CD4-positive, alpha-beta T cell treated with Interleukin-10 for 1 hour (primary cell): ENCODE measurements at regions not wholly inside any gene's neighbourhood (a gene's known extent, or its start where the extent isn't known, plus 50 kb on each side); places are given as distances from the start of the nearest gene placed in this dataset.

Source experiments
- DNase-seq: peaks from one replicate; pipeline ENCODE4 v3.0.0-alpha.2; 2020

DNA sequence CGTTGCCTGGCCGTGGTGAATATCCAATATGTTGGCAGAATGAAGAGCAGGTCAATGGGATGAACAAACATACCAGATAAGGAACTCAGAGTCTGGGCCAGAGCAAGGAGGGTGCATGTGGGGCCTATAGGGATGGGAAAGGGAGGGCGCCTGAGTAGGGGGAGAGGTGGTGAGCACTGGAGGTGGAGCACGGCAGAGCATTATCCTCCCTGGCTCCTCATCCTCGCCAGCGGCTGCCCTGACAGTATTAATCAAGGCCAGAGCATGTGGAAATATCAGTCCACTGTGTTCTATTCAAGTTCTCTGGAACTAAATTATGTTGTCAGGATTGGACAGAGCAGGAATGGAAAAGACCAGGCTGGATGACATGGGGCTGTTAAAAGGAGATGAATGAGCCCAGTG, 254.8 kb upstream of the ZMIZ1 start:
- DNase-seq, result no peak

DNA sequence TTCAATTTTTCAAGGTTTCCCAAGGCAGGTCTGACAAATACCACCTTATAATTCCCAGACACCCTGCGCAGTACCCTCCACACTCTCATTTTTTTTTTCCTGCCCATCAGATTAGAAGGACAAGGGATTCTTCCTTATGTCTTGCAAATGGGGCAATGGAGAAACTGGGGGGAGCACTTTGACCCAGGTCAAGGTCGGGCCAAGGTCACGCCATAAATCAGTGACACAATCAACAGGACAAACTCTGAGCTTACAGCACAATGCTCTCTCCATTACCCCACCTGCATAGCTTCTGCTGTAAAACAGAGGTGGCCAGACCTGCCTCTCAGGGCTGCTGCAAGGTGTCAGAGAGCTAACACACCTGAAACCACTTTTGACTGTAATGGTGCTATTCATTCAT, 254.4 kb upstream of the ZMIZ1 start:
- no peak for DNase-seq

DNA sequence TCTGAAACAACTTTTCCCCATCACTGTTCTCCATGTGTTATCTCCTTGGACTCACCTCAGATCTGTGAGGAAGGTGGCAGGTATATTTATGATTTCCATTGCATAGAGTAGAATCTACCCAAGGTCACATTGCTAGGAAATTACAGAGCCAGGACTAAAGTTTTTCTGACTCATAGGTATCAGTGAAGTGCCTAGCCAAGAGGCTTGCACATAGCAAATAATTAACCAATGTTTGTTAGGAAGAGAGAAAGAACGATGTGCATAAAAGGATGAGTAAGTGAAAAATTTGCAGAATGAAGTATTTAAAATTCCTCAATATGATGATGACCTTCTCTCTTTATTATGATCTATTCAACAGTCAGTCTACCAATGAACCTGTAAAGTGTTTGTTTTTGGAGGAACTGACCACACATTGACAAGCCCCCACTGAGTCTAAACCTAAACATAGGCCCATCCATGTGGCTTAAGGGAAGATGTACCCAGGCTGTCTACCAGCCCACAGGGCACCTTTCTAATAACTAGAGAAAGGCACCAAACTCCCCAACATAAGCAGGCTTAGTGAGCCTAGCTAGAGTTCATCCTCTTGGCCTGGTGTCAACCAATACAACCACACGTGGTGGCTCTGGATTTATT, 252.9 kb upstream of the ZMIZ1 start:
- no peak for DNase-seq

DNA sequence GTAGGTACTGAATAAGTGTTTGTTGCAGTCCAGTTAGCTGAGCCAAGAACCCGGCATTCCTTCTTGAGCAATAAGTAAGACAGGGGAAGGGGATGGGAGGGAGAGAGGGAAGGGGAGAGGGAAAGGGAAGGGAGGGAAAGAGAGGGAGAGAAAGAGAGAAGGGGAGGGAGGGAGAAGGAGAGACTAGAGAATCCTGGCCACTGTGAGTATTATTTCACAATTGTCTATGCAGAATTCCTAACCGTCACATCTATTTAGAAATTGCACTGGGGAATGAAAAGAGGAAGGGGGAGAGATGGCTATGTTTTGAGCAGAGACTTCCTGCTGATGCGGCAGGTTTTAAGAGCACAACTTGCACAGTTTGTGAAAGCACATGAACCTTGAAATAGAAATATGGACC, 251.4 kb upstream of the ZMIZ1 start:
- no peak for DNase-seq

DNA sequence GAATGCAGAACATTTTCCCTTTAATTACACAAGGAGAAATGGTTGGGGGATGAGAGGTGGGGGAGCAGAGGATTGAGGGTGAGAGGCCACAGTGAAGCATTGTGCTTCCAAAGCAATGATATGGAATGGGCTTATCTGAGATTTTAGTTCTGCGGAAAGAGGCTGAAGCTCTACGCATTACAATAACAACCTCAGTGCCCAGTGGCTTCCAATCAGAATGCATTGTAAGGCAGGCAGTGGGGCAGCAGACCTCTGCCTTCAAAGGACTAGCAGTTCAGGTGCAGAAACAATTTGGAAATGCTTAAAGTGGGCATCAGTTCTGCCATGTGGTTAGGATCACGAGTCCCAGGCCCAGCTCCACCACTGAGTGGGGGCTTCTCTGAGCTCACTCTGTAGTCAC, 251.0 kb upstream of the ZMIZ1 start:
- DNase-seq, result no peak

DNA sequence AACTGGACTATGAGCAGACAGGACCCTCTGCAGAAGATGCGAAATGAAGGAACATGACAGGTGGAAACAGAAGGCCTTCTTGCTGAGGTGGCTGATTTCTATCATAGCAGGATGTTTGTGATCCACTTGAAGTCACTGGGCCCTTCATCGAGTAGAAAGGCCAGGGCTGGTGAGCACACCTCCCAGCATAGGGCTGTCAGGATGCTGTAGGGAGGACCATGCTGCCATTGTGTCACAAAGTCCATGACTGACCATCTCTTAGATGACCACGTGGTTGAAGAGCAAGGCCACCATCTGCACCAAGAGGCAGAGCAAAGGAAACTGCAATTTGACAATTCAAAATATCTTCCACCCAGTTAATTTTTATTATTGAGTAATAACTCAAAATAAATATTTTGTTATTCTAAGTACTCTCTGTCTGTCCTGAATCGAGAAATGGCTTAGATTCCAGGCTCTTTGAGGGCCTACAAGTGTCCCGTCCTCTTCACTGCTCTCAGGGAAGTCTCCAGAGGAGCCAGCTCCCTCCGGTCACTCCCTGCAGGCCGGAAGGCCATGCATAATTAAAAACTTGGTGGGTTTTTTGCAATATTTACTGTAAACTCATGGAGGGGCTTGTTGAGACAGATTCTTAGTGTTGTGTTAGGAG, 249.3 kb upstream of the ZMIZ1 start:
- DNase-seq, result no peak

DNA sequence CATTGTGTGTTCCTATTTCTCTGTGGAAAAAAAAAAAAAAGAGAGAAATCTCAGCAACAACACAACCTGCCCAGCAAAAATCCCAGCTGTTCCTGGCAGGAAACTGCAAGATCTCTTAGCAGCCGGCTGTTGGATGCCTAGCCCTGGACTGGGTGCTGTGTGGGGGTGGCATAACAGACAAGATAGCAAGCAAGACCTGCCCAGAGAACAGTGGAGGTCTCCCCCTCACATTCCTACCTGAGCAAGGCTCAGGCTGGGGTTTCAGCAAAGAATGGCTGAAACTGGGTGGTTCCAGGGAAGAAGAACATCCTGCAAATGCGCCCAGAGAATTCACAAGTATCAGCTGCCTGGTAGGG, 248.8 kb upstream of the ZMIZ1 start:
- DNase-seq, result no peak

DNA sequence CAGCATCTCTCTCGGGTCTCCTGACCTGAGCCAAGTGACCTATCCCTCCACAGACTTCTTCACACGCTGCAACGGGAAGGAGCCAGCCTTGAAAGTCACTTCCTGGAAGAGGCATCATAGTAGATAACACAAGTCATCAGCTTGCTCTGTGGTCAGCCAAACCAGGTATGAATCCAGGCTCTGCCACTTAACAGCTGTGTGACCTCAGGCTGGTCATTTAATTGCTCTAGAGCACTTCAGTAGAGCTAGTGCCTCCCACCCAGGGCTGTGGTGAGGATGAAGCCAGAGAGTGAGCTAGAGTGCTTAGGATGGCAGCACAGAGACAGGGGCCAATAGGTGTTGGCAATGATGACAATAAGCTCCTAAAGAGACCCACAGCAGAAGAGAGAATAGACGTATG, 247.7 kb upstream of the ZMIZ1 start:
- no peak for DNase-seq

DNA sequence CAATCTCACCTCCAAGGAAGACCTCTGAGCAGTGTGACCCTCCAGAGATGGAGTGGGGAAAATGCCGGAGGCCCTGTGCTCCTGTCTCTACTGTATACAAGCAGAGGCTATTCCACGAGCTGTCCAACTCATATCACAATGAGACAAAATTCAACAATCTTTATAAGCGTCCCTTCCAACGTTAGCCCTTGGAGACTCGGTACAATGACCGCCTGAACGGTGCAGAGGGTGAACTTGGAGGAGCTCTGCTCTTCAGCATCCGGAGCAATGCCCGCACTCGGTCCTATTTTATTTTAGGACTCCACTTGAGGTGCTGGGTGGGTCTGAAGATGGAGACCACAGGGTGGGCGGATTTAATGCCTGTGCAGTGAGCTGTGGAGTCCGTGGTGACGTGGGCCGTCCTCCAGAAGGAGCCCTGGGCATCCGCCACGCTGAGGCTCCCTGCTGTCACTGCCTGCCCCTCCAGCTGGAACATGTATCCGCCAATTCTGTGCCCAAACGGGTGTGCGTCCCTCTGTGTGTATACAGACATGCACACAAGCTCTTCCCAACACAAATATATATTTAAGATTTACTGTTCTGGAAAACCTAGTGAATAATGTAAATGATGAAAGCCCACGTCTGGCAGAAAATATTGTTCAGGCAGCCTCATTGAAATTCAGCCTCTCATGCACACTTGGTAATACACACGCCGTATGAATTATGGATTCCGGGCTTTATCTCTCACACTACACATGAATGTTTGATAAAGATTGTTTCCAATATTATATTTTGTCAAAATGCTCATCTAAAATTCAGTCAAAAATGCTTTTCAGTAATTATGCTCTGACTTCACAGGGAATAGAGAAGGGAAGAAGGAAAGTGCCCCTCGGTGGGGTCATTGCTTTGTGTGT, 239.9 kb upstream of the ZMIZ1 start:
- DNase-seq, result no peak

DNA sequence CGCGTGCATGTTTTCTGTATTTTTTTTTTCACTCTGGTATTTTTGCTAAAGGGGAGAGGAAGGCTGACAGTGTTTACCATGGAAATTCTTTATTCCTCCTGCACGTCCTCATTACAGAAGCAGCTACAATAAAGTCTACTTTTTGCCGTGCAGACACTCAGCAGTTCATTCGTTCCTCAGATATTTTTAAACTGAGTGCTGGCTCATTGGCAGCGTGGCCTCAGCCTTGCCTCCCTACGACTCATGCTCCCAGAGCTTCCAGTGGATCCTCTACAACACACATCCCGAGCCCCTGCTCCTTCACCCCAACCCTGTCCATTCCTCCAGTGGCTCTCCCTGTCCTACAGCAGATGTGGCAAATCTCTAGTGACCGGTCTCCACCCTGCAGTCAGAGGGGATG, 239.2 kb upstream of the ZMIZ1 start:
- no peak for DNase-seq

DNA sequence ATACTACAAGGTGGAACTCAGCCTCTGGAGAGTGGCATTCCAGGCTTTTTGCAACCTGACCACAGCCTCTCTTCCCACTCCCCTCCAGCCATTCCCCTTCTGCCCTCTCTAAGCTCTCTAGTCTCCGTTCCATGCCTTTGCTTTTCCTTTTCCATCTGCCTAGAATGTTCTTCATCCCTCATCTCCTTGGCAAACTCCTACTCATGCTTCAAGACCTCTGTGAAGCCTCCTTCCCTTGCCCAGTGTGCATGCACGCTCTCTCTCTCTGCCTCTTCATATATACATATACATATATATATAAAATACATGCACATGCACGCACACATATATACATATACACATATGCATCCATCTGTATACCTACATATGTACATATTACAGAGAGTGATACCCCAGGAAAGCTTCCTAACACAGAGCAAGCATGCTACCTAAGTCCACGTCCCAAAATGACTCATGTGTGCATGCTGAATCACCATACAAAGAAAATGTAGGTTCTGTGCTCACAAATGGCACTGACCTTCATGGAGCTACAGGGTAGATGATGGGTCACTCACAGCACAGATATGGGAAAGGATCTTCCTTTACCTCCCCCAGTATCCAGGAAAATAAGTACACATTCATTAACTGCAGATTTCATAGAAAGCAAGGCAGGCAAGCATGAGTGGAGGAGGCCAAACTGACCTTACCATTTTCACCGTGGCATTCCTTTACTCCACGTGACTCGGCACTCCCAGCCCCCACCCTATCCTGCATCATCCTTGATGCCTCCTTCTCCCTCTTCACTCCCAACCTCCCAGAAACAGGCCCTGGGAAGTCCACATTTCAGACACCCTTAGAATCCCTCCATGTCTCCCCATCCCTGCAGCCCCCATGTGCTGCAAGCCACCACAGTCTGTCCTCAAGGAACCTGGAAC, 238.4 kb upstream of the ZMIZ1 start:
- no peak for DNase-seq

DNA sequence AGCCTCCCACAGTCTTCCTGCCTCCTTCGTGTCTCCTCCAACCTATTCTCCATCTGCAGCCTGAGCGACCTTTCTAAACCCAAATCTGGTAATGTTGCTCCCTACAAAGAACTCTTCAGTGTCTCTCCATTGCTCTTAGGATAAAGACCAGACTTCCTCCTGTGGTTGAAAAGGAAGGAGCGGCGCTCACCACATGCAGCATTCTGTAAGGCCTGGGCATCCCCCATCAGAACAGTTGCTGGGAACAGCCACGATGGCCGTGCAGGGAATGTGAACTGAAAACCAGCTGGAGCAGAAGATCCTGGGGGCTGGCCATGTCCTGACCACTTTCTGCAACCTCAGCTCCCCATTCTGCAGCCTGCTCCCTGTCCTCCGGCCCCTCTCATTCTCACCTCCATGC, 237.8 kb upstream of the ZMIZ1 start:
- no peak for DNase-seq

DNA sequence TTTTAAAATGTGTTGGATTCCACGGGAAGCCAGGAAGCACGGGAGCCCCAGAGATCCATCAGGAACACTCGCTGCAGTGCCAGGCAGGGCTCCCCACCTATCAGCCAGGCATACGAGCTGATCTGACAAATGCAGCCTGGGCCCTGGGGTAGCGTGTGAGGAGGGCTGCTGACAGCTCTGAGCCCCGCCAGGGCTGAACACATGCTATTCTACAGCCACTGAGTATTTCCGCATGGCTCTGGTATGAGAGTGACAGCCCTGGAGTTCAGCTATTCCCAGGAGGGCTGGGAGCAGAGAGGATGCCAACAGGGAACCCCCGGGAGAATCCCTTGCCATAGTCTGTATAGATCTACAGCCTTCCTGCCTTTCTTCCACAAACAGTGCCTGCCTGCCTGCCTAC, 237.3 kb upstream of the ZMIZ1 start:
- DNase-seq, result no peak

DNA sequence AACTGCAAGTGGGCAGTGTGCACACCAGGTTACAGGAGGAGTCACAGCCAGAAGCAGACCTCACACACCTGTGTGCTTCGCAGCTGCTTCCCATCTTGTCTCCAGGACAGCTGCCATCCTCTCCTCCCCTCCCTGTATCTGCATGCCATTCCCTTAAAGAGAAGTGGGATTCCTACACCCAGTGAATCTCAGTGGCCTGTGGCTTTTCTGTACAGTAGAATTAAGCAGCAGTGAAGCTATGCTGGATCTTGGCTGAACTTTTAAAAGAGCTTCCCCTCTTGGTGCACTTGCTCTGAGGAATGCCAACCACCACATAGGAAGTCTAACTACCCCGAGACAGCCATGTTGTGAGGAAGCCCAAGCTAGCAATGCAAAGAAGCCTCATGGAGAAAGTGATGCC, 236.5 kb upstream of the ZMIZ1 start:
- no peak for DNase-seq

DNA sequence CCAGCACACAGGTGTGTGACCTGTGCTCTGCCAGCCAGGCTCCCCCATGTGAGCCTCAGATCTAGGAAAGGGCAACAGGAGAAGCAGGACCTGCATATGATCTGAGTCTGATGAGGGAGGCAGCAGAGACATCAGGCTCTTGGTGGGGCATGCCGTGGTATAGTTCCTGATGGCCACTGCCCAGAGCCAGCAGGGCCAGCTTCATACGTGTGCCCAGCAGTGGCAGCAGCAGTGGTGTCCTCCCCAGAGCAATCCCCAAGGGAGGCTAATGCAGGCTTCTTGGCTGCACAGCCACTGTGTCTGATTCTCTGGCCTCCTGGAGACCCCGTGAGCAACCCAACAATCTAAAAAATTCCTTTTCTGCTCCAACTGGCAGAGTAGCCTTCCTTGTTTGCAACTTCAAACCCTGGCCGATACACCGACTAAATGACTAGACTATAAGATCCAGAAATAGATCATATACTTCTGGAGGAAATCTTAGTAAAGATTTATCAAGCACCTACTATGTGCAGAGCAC, 230.6 kb upstream of the ZMIZ1 start:
- DNase-seq, result no peak

DNA sequence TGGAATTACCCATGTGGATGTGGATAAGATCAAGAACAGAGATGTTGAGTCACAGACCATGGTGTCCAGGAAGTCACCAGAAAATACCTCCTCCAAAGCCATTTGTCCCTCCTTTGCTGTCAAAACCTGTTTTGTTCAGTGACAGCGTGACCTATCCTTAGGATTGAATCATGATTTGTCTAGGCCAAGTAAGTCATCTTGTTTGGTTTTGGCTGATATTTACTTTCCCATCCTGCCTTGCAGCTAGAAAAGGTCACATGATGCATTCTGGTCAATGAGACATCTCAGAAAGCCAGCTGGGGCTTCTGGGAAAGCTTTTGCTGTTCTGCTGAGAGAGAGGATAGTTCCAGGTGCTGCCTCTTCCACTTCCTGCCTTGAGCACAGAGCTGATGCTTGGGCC, 225.3 kb upstream of the ZMIZ1 start:
- no peak for DNase-seq

DNA sequence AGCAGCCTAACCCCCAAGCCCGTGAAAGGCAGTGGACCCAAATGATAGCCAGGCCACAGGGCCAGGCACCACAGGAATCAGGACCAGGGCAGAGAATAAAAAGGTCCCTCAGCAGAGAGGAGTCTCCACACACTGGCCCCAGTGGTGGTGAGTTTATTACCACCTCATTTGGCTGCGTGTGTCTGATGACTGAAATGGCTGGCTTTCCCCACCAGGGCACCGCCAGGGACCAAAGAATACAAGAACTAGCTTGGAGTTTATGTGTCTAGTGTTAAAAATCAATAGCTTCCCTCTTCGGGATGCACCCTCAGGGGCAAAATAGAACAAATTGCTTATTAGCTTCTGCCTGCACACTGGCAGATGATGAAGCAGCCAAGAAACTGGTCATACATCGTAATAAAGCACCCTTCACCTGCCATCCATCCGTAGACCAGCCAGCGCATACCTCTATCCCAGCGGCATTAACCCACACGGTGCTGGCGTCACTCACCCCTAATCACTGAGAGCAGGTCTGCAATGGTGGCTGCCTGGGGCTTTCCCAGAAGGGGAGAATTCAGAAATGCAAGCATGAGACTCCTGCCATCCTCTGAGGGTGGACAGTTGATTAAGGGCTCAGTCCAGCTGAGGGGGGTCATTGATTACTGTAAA, 223.7 kb upstream of the ZMIZ1 start:
- no peak for DNase-seq

DNA sequence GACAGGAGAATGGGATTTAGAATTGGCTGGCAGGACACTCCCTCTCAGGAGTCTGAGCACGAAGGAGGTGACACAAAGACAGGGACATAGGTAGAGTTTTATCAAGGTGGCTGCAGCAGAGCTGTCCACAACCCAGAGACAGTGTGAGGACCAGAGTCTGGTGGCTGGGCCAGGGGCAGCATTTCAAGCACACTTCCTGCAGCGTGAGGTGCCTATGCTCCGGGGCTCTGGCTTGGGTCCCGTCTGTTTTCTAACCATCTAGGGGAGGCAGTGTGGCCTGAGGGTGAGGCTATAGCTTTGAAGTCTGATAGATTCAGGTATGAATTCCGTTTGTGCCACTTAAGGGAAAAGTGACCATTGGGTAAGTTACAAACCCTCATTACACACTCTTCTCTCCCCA, 222.7 kb upstream of the ZMIZ1 start:
- DNase-seq, result no peak

DNA sequence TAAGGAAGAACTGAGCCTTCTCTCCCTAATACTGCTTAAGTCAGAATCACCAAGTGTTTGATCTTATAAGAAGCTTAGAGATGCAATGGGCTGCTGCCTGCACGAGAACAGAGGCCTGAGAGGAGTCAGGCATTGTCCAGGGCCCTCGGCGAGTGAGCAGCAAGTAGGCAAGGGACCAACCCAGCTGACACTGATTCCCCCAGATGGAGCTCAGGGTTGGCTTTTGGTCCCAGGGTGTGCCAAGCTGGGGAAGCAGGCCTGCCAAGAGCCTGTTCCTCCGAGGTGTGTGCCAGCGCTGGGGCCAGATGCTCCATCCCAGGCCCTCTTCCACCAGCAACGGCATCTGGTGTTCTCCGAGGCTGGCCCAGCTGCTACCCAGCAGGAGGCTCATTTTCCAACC, 222.0 kb upstream of the ZMIZ1 start:
- no peak for DNase-seq

DNA sequence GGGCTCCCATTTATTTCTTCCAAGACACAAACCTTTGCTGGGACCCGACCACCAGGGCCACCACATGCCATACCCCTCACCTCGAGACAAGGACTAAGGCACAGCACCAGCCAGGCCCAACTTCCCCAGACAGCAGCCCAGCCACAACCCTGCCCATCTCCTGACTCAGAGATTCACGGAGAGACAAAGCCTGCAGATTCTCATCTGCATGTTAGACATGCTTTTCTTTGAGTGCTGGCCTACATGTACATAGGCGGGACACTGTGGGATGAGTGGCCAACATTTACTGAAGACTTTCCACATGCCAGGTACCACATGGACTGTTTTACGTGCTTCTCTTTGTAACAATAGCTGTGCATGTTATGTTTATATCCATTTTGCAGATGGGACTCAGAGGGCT, 221.3 kb upstream of the ZMIZ1 start:
- no peak for DNase-seq

DNA sequence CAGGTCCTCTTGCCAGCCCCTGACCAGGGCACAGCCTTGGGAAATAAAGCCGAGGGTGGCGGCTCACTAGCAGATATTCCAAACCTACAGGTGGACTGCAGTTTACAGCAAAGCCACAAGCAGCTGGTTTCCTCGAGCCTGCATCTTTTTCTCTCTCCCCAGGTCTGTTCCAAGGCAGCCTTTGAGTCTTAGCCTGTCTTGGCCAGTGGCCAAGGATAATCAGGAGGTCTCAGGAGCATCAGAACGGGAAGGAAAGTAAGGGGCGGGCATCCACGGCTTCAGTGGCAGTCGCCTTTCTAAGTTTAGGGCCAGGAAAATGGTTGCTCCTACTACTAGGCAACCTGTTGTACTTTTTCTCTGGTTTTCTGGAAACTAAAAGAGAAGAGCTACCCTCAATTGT, 219.7 kb upstream of the ZMIZ1 start:
- DNase-seq, result no peak

DNA sequence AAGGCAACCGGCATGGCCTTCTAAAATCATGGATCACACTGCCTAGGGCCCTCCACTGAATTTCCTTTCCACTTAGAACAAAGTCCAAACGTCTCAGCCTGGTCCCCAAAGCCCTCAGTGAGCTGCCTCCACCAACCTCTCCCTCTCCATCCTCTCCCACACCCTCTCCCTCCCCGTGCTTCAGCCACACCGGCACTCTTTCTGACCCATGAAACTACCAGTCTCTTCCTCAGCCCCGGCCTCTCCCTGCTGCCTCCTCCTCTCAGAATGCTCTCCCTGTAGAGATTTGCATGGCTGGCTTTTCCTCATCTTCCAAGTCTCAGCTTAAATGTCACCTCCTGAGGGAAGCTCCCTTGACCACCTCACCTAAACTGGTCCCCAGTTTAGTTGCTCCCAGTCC, 219.0 kb upstream of the ZMIZ1 start:
- no peak for DNase-seq
